Calu3 (cell line): ENCODE measurements at regions not wholly inside any gene's neighbourhood (a gene's known extent, or its start where the extent isn't known, plus 50 kb on each side); places are given as distances from the start of the nearest gene placed in this dataset.

Source experiments
- BruUV-seq: library from RNA; stranded (reverse); fragments of 400-500 nt; replicated peaks from 2 replicates; lab custom pipeline; 2021; lab: Mats Ljungman, UMichigan
- CTCF ChIA-PET: fragments of 300-600 bp; sonication (Branson Sonifier 250); formaldehyde crosslinking; loops from one replicate; lab custom pipeline; 2022; ENCODE audit warnings: antibody characterized with exemption; lab: Charles Lee
- DNase-seq: peaks from one replicate; pipeline ENCODE4 v3.0.0; 2022
- H3K27ac Mint-ChIP-seq: one replicate; pipeline ENCODE4 v1.8.0; 2022; ENCODE audit warnings: mixed read lengths; ENCODE audit not compliant: unreplicated experiment
- H3K27me3 Mint-ChIP-seq: one replicate; pipeline ENCODE4 v1.8.0; 2022; ENCODE audit warnings: mixed read lengths; ENCODE audit not compliant: unreplicated experiment
- H3K36me3 Mint-ChIP-seq: one replicate; pipeline ENCODE4 v1.8.0; 2022; ENCODE audit warnings: mild to moderate bottlenecking, moderate library complexity, mixed read lengths; ENCODE audit not compliant: insufficient read depth, unreplicated experiment
- H3K4me1 Mint-ChIP-seq: one replicate; pipeline ENCODE4 v1.8.0; 2022; ENCODE audit warnings: mild to moderate bottlenecking, low read depth, mixed read lengths; ENCODE audit not compliant: unreplicated experiment
- H3K4me3 Mint-ChIP-seq: one replicate; pipeline ENCODE4 v1.8.0; 2022; ENCODE audit warnings: mild to moderate bottlenecking, low read depth, moderate library complexity, mixed read lengths; ENCODE audit not compliant: unreplicated experiment
- H3K9me3 Mint-ChIP-seq: one replicate; pipeline ENCODE4 v1.8.0; 2022; ENCODE audit warnings: low read depth, mixed read lengths; ENCODE audit not compliant: unreplicated experiment
- intact Hi-C: fragments of 100-400 bp; cut with micrococcal nuclease; formaldehyde crosslinking; loops from one replicate; pipeline ENCODE4 v1.10.0; 2022; ENCODE audit not compliant: unreplicated experiment
- TF ChIP-seq, protein P1 (sequence below): fragments of 200-600 bp; IDR thresholded peaks from one replicate; pipeline ENCODE4 v1.8.0; 2022; ENCODE audit warnings: antibody characterized with exemption; ENCODE audit not compliant: unreplicated experiment

- CTCF ChIA-PET = no interaction called here
- no peak overlapping the region for H3K4me3 Mint-ChIP-seq
- no peaks in the 10 kb centered on the region for H3K36me3 Mint-ChIP-seq
- TF ChIP-seq, protein P1, sequence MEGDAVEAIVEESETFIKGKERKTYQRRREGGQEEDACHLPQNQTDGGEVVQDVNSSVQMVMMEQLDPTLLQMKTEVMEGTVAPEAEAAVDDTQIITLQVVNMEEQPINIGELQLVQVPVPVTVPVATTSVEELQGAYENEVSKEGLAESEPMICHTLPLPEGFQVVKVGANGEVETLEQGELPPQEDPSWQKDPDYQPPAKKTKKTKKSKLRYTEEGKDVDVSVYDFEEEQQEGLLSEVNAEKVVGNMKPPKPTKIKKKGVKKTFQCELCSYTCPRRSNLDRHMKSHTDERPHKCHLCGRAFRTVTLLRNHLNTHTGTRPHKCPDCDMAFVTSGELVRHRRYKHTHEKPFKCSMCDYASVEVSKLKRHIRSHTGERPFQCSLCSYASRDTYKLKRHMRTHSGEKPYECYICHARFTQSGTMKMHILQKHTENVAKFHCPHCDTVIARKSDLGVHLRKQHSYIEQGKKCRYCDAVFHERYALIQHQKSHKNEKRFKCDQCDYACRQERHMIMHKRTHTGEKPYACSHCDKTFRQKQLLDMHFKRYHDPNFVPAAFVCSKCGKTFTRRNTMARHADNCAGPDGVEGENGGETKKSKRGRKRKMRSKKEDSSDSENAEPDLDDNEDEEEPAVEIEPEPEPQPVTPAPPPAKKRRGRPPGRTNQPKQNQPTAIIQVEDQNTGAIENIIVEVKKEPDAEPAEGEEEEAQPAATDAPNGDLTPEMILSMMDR = no peak
- H3K4me1 Mint-ChIP-seq = no peaks in the 10 kb centered on the region
- no peak overlapping the region for H3K27ac Mint-ChIP-seq
- no TSS peak for BruUV-seq
- intact Hi-C loops = no loop called here
- no peaks in the 10 kb centered on the region for H3K27me3 Mint-ChIP-seq
- no peaks in the 10 kb centered on the region for H3K9me3 Mint-ChIP-seq
- no peak for DNase-seq
These were observed 59.9 kb upstream of the POMGNT2 start for GRCh38 chr3:43165786-43166185.

GRCh38 chr3:43163895-43164493 is 58.1 kb upstream of the POMGNT2 start:
- Mint-ChIP-seq H3K9me3 (no peaks in the 10 kb centered on the region), H3K27ac (no peak overlapping the region), H3K36me3 (no peaks in the 10 kb centered on the region), H3K27me3 (no peaks in the 10 kb centered on the region), H3K4me3 (no peak overlapping the region), H3K4me1 (no peaks in the 10 kb centered on the region)
- intact Hi-C loops = loop anchor here (2.0 to 5.0 kb wide), 3 partner anchors 48 to 339 kb away; partner anchors contain the start of gene SNRK
- no TSS peak for BruUV-seq
- TF ChIP-seq, protein P1 = no peak
- CTCF ChIA-PET = interaction anchor here (1.1 kb wide), 1 partner anchor 50 kb away, joined by 3 read pairs; no protein-coding TSS in a partner anchor
- DNase-seq = no peak

GRCh38 chr3:43162230-43163084 is 56.6 kb upstream of the POMGNT2 start:
- TF ChIP-seq, protein P1 = no peak
- DNase-seq = no peak
- no peaks in the 10 kb centered on the region for H3K27me3 Mint-ChIP-seq
- no peaks in the 10 kb centered on the region for H3K9me3 Mint-ChIP-seq
- no peak overlapping the region for H3K4me3 Mint-ChIP-seq
- H3K36me3 Mint-ChIP-seq = no peaks in the 10 kb centered on the region
- intact Hi-C loops = loop anchor here (1.0 to 5.0 kb wide), 4 partner anchors 50 to 340 kb away; partner anchors contain the start of gene SNRK
- H3K4me1 Mint-ChIP-seq = no peaks in the 10 kb centered on the region
- CTCF ChIA-PET = interaction anchor here (0.7 to 2.0 kb wide), 10 partner anchors 16 to 341 kb away, joined by 3 to 11 read pairs (median 6); partner anchors contain the start of gene SNRK
- H3K27ac Mint-ChIP-seq = no peak overlapping the region
- no TSS peak for BruUV-seq

DNA sequence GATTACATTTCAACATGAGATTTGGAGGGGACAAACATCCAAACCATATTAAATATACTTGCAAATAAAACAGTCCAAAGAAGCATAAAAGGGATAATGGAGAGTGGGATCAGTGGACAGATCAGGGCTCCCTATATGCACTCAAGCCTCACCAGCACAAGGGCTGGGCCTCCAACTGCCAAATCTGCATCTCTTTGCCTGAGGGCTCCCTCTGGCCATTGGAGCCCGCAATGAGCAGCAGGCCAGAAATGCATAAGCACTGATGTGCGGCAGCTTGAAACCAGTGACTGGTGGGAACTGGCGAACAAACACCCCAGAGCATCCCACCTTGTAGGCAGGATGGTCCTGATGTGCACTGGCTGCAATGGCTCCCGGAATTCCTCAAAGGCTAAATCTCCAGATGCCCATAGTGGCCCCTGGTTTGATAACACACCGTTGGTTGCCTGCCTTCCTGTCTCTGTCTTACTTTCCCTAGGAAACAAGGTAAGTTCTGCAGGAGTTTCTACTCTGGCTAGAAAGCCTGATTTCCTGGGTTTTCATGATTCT is 55.9 kb upstream of the POMGNT2 start:
- Mint-ChIP-seq H3K36me3 (no peaks in the 10 kb centered on the region), H3K4me3 (no peak overlapping the region), H3K27me3 (no peaks in the 10 kb centered on the region), H3K27ac (no peak overlapping the region), H3K9me3 (no peaks in the 10 kb centered on the region), H3K4me1 (no peaks in the 10 kb centered on the region)
- no TSS peak for BruUV-seq
- TF ChIP-seq, protein P1 = no peak
- no peak for DNase-seq
- intact Hi-C loops = loop anchor here (1.0 to 5.0 kb wide), 4 partner anchors 51 to 341 kb away; partner anchors contain the start of gene SNRK
- CTCF ChIA-PET = interaction anchor here (0.7 to 2.0 kb wide), 10 partner anchors 9 to 341 kb away, joined by 3 to 11 read pairs (median 4); partner anchors contain the start of gene SNRK
